Lung (tissue), 11 donors: ENCODE measurements at regions not wholly inside any gene's neighbourhood (a gene's known extent, or its start where the extent isn't known, plus 50 kb on each side); places are given as distances from the start of the nearest gene placed in this dataset.

Experiments used
- ATAC-seq: fragments of 200-7000 bp; cut with Tn5 transposase; one replicate; pipeline ENCODE4 v1.9.1; 2020; ENCODE audit warnings: moderate number of reproducible peaks; ENCODE audit not compliant: insufficient read depth, low FRiP score
- DNase-seq, 3 donors: peaks; one replicate each; pipeline ENCODE4 v3.0.0-alpha.2; 2013 to 2017
- H3K27ac ChIP-seq, 2 donors: one replicate each; pipeline ENCODE4 v1.5.1; 2013; ENCODE audit warnings: mild to moderate bottlenecking in 2 of 2, moderate library complexity in 2 of 2, control low read depth in 1 of 2, inconsistent platforms in 1 of 2, low read depth in 1 of 2, low read length in 1 of 2
- H3K27me3 ChIP-seq, 3 donors: one replicate each; pipeline ENCODE4 v1.5.1; 2013; ENCODE audit warnings: low read length in 2 of 3; ENCODE audit not compliant: control insufficient read depth in 3 of 3, insufficient read depth in 3 of 3
- H3K36me3 ChIP-seq, 4 donors: one replicate each; pipeline ENCODE4 v1.5.1; 2013; ENCODE audit warnings: low read length in 4 of 4, mild to moderate bottlenecking in 1 of 4, moderate library complexity in 1 of 4; ENCODE audit not compliant: control insufficient read depth in 4 of 4, insufficient read depth in 4 of 4
- H3K4me1 ChIP-seq, 5 donors: one replicate each; pipeline ENCODE4 v1.5.1; 2013; ENCODE audit warnings: low read length in 5 of 5, mild to moderate bottlenecking in 2 of 5, moderate library complexity in 1 of 5; ENCODE audit not compliant: control insufficient read depth in 5 of 5, insufficient read depth in 5 of 5
- H3K4me3 ChIP-seq: one replicate; pipeline ENCODE4 v1.5.1; 2013; ENCODE audit warnings: mild to moderate bottlenecking, control low read depth, moderate library complexity
- H3K9ac ChIP-seq, 2 donors: one replicate each; pipeline ENCODE4 v1.5.1; 2013; ENCODE audit warnings: low read length in 2 of 2, control low read depth in 1 of 2; ENCODE audit not compliant: insufficient read depth in 1 of 2
- H3K9me3 ChIP-seq, 4 donors: one replicate each; pipeline ENCODE4 v1.5.1; 2013; ENCODE audit warnings: low read length in 3 of 4, mild to moderate bottlenecking in 1 of 4, moderate library complexity in 1 of 4; ENCODE audit not compliant: control insufficient read depth in 4 of 4, insufficient read depth in 3 of 4
- CTCF ChIP-seq: IDR thresholded peaks from 2 replicates; pipeline ENCODE4 v1.5.1; 2012; ENCODE audit warnings: mild to moderate bottlenecking; ENCODE audit errors: control extremely low read depth, extremely low read depth
- WGBS, 2 donors: extraction: QIAGEN DNeasy Blood & Tissue Kit; methylation state at CpG; one replicate each; pipeline ENCODE4 v1.1.7; 2013; 5-methylcytosine and 5-hydroxymethylcytosine counted together
- donor health status: control.
- donor health status: control.
- donor health status: Bipolar disorder and iron deficiency.
- donor health status: healthy.
- donor health status: DM: yes; HTN: yes; CAD: no.

GRCh38 chr17:70872103-70872502 is 702.8 kb downstream of the KCNJ2 start:
- no peak overlapping the region for H3K4me3 ChIP-seq
- 56 to 74% methylated on average over 3 of the region's 3 CpGs for WGBS, 2 donors
- ATAC-seq: no peak
- H3K36me3 ChIP-seq: no peaks in the 10 kb centered on the region
- H3K27ac ChIP-seq: no peak overlapping the region
- H3K9ac ChIP-seq: no peak overlapping the region
- no peaks in the 10 kb centered on the region for H3K9me3 ChIP-seq
- TF ChIP-seq CTCF: no peak
- H3K27me3 ChIP-seq: no peaks in the 10 kb centered on the region
- no peak for DNase-seq
- peaks cover 0 to 16% (median 0%) of the 10 kb centered on the region in 5 donors for H3K4me1 ChIP-seq

GRCh38 chr17:70875729-70876310 is 706.5 kb downstream of the KCNJ2 start:
- Histone ChIP-seq H3K9ac (no peak overlapping the region), H3K4me3 (no peak overlapping the region), H3K9me3 (no peaks in the 10 kb centered on the region), H3K27me3 (no peaks in the 10 kb centered on the region), H3K27ac (no peak overlapping the region), H3K36me3 (no peaks in the 10 kb centered on the region), H3K4me1 (peaks cover 0 to 44% (median 0%) of the 10 kb centered on the region in 5 donors)
- DNase-seq: peak in 1 of 3 donors; percentile 15
- WGBS, 2 donors: 75 to 76% methylated on average over 2 of the region's 2 CpGs
- ATAC-seq: no peak
- TF ChIP-seq CTCF: no peak

GRCh38 chr17:70878879-70879278 is 709.5 kb downstream of the KCNJ2 start:
- DNase-seq (peak; percentile 18 to 84 (median 81)), ATAC-seq (no peak)
- TF ChIP-seq CTCF: no peak
- H3K9me3 ChIP-seq: no peaks in the 10 kb centered on the region
- no peaks in the 10 kb centered on the region for H3K27me3 ChIP-seq
- WGBS, 2 donors: 64 to 70% methylated on average over 2 of the region's 2 CpGs
- H3K4me3 ChIP-seq: no peak overlapping the region
- no peak overlapping the region for H3K9ac ChIP-seq
- no peaks in the 10 kb centered on the region for H3K36me3 ChIP-seq
- peaks cover 0 to 37% (median 0%) of the 10 kb centered on the region in 5 donors for H3K4me1 ChIP-seq
- no peak overlapping the region for H3K27ac ChIP-seq

GRCh38 chr17:70879401-70879800 is 710.1 kb downstream of the KCNJ2 start:
- Histone ChIP-seq H3K9ac (peak overlapping the region in 1 of 2 donors; percentile 2), H3K27me3 (no peaks in the 10 kb centered on the region), H3K36me3 (no peaks in the 10 kb centered on the region), H3K4me3 (no peak overlapping the region), H3K4me1 (peaks cover 0 to 37% (median 0%) of the 10 kb centered on the region in 5 donors), H3K27ac (no peak overlapping the region), H3K9me3 (no peaks in the 10 kb centered on the region)
- TF ChIP-seq CTCF: no peak
- 73 to 80% methylated on average over 3 of the region's 3 CpGs for WGBS, 2 donors
- DNase-seq (peak; percentile 48 to 90 (median 90)), ATAC-seq (no peak)
